Keratinocyte (primary cell): ENCODE measurements at regions not wholly inside any gene's neighbourhood (a gene's known extent, or its start where the extent isn't known, plus 50 kb on each side); places are given as distances from the start of the nearest gene placed in this dataset.

Experiments
- CTCF ChIP-seq, 3 experiments: IDR thresholded peaks in 1 of 3; conservative IDR thresholded peaks in 1 of 3; optimal IDR thresholded peaks in 1 of 3; 2 replicates in 2 of 3; 3 replicates in 1 of 3; pipeline versions ENCODE3 to v1.5.1; 2011; ENCODE audit warnings: low read length in 3 of 3, mild to moderate bottlenecking in 3 of 3, moderate library complexity in 2 of 3, control low read depth in 1 of 3, inconsistent platforms in 1 of 3; ENCODE audit not compliant: insufficient read depth in 2 of 3; ENCODE audit errors: extremely low read depth in 1 of 3
- EZH2 ChIP-seq: IDR thresholded peaks from one replicate; pipeline ENCODE4 v1.6.1; 2012; ENCODE audit warnings: inconsistent platforms, mild to moderate bottlenecking, low read length, moderate library complexity

- TF ChIP-seq CTCF (optimal IDR thresholded peaks at IDR 0.05 in 1 of 3, IDR thresholded peaks at IDR 0.05 in 1 of 3, conservative IDR thresholded peaks at IDR 0.05 in 1 of 3; ENCODE audit: extremely low read depth in 1 of 3, insufficient read depth in 2 of 3, low read length in 3 of 3) (no peak), EZH2 (no peak)
Observed at GRCh38 chr4:181588733-181589302, 654.4 kb upstream of the TENM3 start.
